Activated CD4-positive, alpha-beta T cell treated with anti-CD3 and anti-CD28 coated beads for 4 hours (primary cell): ENCODE measurements at regions not wholly inside any gene's neighbourhood (a gene's known extent, or its start where the extent isn't known, plus 50 kb on each side); places are given as distances from the start of the nearest gene placed in this dataset.

Experiments
- DNase-seq, 2 donors: peaks; one replicate each; pipeline ENCODE4 v3.0.0-alpha.2; 2020

GRCh38 chr6:156174031-156174890, 602.9 kb upstream of the ARID1B start:
- DNase-seq = no peak

- DNase-seq = no peak
Measured at GRCh38 chr6:156169371-156169770, 607.8 kb upstream of the ARID1B start.

GRCh38 chr6:156167625-156168071, 609.5 kb upstream of the ARID1B start:
- DNase-seq = no peak

- DNase-seq = no peak
Measured at GRCh38 chr6:156167016-156167624, 610.1 kb upstream of the ARID1B start.

- no peak for DNase-seq
Measured at GRCh38 chr6:156166093-156166492, 611.1 kb upstream of the ARID1B start.

GRCh38 chr6:156164701-156165452, 612.3 kb upstream of the ARID1B start:
- DNase-seq = no peak

GRCh38 chr6:156163311-156163710, 613.9 kb upstream of the ARID1B start:
- no peak for DNase-seq

- DNase-seq = no peak
Measured at GRCh38 chr6:156161471-156161870, 615.7 kb upstream of the ARID1B start.

GRCh38 chr6:156160795-156161165, 616.4 kb upstream of the ARID1B start:
- no peak for DNase-seq

- no peak for DNase-seq
Measured at GRCh38 chr6:156160007-156160794, 617.0 kb upstream of the ARID1B start.

GRCh38 chr6:156154896-156155295, 622.3 kb upstream of the ARID1B start:
- peak in 1 of 2 donors; percentile 9 for DNase-seq

- DNase-seq = no peak
Measured at GRCh38 chr6:156150391-156150790, 626.8 kb upstream of the ARID1B start.

- DNase-seq = no peak
Measured at GRCh38 chr6:156146891-156147290, 630.3 kb upstream of the ARID1B start.

GRCh38 chr6:156131221-156131903, 645.8 kb upstream of the ARID1B start:
- DNase-seq = no peak

GRCh38 chr6:156126535-156126934, 650.6 kb upstream of the ARID1B start:
- DNase-seq = no peak

- DNase-seq = no peak
Measured at GRCh38 chr6:156125844-156126243, 651.3 kb upstream of the ARID1B start.

- no peak for DNase-seq
Measured at GRCh38 chr6:156123731-156124130, 653.4 kb upstream of the ARID1B start.

GRCh38 chr6:156121973-156122372, 655.2 kb upstream of the ARID1B start:
- no peak for DNase-seq

GRCh38 chr6:156114541-156114940, 658.9 kb upstream of the NOX3 start:
- DNase-seq = no peak

- DNase-seq = no peak
Measured at GRCh38 chr6:156113631-156114030, 658.0 kb upstream of the NOX3 start.

- DNase-seq = no peak
Measured at GRCh38 chr6:156111913-156112312, 656.3 kb upstream of the NOX3 start.

GRCh38 chr6:156110249-156110648, 654.6 kb upstream of the NOX3 start:
- no peak for DNase-seq
